Activated effector memory CD4-positive, alpha-beta T cell treated with Interleukin-2 at 50 U/mL for 16 hours (primary cell): ENCODE measurements at regions not wholly inside any gene's neighbourhood (a gene's known extent, or its start where the extent isn't known, plus 50 kb on each side); places are given as distances from the start of the nearest gene placed in this dataset.
"Not testable (repeated sequence)": the region's sequence is repeated elsewhere in the genome, so short reads cannot be mapped to it uniquely, and the experiment has no call there.

ENCODE experiments used
- DNase-seq: peaks from one replicate; pipeline ENCODE4 v3.0.0-alpha.2; 2020

DNA sequence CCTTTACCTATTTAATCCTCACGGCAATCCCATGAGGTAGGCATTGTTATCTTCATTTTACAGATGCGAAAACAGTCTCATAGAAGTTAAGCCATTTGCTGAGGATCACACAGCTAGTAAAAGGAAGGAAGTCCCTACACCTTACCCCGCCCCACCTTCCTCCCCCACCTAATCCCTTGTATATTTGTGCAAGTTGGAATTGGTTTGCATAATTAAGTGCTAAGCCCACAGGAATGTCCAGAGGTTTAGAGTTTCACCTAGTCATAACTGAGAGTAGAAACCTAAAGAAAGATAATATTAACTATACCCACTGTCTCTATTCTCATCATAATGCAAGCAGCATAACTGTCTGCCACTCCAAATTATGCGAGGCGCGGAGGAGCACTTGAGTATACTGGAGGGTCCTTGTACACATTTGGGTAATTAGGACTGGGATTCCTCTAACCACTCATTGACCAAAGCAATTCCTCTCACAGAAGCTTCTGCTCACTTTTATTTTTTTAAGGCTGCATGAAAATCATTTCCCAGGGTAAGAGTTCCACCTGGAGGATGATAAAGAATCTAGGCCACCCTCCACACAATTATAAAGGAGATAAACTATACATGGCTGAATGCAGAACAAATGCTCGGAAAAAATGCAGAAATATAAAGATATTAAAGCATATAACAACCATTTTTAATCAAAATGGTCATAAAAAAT is 199.9 kb downstream of the FAM181B start:
- no peak for DNase-seq

GRCh38 chr11:82529936-82530335 is 203.7 kb downstream of the FAM181B start:
- no peak for DNase-seq

- no peak for DNase-seq
These were observed 206.5 kb downstream of the FAM181B start for GRCh38 chr11:82527081-82527584.

DNA sequence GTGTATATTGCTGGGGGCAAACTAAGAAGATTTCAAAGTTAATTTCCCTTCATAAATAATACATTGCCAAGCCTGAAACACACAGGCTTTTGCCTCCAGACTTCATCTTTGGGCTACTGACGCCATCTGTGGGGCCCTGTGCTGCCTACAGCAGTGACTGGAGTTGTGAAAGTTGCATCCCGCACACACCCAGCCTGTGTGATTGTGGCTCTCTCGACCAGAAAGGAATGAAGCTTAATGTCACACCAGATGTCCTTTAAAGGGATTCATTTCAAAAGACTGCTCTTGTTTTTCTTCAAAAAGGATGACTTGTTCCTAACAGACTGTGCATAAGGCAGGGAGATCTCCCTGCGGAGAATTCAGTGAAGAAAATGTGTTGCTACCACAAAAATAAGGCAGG is 210.5 kb downstream of the FAM181B start:
- DNase-seq: no peak

- DNase-seq: no peak
These were observed 212.2 kb downstream of the FAM181B start for GRCh38 chr11:82521427-82521826.

DNA sequence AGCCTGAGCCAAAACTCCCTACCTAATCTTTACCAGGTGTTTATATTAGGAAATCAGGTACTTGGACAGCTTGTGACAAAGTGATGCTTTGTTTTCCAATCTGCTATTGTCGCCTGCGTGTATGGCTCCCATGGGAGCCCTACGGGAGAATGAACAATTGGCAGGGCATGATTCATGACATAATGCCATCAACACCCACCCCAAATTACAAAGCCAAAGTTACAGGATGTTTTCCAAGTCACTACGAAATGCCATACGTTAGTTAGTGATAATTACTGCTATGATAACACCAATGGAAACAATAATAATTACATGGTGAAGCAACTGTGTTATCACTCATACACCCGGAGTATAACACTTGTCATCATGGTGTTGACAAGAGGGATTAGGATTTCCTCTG is 226.4 kb downstream of the FAM181B start:
- no peak for DNase-seq

DNA sequence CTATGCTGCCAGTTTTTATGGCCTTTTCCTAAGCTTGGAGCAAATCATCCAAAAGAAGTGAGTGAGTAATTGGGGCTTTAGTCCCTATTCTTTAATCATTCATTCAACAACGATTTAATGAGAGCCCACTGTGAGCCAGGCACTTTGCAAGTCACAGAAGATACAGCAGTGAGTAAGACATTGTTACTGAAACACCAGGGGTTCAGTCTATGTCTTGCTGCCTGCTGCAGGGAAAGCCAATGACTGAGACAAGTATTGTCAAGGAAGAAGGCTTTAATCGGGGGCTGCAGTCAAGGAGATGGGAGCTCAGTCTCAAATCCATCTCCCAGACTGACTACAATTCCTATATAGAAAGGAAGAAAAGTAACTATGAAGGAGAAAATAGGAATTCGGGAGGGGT is 228.3 kb downstream of the FAM181B start:
- no peak for DNase-seq

DNA sequence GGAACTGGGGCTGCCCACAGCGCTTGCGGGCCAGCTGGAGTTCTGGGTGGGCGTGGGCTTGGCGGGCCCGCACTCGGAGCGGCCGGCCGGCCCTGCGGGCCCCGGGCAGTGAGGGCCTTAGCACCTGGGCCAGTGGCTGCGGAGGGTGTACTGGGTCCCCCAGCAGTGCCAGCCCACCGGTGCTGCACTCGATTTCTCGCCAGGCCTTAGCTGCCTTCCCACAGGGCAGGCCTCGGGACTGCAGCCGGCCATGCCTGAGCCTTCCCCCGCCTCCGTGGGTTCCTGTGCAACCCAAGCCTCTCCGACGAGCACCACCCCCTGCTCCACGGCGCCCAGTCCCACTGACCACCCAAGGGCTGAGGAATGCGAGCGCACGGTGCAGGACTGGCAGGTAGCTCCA is 232.5 kb downstream of the FAM181B start:
- not testable (repeated sequence) for DNase-seq

- no peak for DNase-seq
These were observed 238.7 kb downstream of the FAM181B start for GRCh38 chr11:82494988-82495432.

GRCh38 chr11:82474876-82475275 is 258.8 kb downstream of the FAM181B start:
- no peak for DNase-seq

DNA sequence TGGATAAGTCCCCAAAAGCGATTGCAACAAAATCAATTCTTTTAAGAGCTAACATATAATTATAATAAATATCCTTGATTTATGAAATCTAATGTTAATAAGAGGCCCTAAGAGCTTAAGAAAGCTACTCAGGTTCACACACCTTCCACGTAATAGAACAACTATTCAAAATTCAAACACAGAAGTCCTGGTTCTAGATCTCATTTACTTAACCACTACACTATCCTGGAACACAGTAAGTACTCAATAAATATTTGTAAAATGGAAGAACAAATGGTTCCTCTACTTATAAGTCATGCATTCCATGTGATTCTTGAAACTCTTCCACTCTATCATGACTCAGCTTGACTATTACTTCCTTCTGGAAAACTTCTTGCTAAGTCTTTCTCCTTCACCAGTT is 268.2 kb downstream of the FAM181B start:
- DNase-seq: no peak

DNA sequence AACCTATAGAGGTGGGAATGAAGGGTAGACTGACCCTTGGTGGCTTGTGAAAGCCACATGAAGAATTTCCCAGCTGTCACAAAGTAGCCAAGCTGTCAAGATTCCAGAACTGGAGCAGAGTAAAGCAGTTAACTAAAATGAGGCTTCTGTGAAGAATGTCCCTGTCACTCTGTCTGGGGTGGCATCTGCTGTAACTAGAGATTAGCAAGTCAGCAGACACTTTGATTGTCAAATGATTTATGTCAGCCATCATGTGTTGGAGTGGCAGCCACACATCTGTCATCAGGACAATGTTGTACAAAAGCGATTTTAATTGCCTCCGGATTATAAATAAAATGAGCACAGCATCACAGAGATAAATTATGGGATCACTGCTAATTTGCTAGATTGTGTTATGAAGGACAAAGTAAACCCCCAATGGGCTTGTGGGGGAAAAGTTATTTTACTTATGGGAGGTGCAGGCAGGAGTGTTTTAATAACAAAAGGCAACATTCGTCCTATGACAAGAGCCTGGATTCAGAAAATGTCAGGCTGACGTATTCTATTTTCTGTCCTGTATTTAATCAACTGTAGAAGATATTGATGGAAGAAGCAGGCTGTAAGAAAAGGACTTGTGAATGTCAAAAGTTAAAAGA is 270.9 kb downstream of the FAM181B start:
- DNase-seq: no peak

- DNase-seq: no peak
These were observed 274.9 kb downstream of the FAM181B start for GRCh38 chr11:82458761-82459160.

GRCh38 chr11:82458147-82458546 is 275.5 kb downstream of the FAM181B start:
- DNase-seq: no peak

- no peak for DNase-seq
These were observed 282.7 kb downstream of the FAM181B start for GRCh38 chr11:82450996-82451395.

DNA sequence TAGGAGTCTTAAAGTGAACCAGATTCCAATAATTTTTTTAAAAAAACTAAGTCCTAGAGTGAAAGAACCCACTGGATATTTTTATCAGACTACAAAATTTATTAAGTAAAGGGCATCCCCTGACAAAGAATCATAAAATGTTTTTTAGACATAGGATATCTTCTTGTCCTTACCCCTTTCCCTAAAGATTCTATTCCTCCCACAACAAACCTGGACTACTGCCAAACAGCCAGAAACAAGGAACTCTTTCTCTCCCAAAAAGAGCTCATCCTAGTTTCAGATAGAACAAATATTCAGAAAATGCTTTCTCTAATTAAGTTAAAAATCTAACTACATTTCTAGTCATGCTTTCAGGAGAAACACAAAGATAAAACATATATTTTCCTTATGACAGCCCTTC is 327.1 kb downstream of the FAM181B start:
- DNase-seq: no peak

DNA sequence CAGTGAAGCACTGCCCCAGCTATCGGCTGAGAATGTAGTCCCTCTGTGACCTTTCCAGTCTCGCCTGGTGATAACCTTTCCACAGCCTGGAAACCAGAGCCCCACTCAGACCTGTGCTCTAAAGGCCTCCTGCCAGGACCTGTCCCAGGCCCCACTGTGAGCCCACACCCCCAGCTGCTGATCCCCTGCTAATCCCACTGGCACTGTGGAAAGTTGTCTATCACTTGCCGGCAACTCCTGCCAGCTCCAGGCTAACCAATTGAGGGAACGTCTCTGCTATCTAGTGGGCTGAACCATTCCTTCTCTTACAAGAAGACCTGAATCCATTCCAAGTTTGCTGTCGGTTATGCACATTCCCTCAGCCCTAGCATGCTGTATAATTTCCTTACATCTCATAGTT is 328.2 kb downstream of the FAM181B start:
- DNase-seq: no peak

DNA sequence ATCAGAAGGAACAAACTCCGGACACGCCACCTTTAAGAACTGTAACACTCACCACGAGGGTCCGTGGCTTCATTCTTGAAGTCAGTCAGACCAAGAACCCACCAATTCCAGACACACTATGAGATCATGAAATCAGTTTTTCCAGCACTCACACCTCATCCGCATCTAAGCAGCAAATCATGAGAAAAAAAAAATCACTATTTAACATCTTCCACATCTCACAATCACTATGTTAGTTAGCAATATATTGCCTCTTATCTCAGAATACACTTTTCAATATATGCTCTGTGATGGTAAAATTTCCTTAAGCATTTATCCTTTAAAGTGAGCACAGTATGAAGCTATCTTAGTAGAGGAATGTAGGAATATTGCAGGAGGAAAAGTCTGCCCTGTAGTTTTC is 328.7 kb downstream of the FAM181B start:
- no peak for DNase-seq

GRCh38 chr11:82403640-82404305 is 329.9 kb downstream of the FAM181B start:
- DNase-seq: no peak

- DNase-seq: no peak
These were observed 335.3 kb downstream of the FAM181B start for GRCh38 chr11:82398300-82398815.

DNA sequence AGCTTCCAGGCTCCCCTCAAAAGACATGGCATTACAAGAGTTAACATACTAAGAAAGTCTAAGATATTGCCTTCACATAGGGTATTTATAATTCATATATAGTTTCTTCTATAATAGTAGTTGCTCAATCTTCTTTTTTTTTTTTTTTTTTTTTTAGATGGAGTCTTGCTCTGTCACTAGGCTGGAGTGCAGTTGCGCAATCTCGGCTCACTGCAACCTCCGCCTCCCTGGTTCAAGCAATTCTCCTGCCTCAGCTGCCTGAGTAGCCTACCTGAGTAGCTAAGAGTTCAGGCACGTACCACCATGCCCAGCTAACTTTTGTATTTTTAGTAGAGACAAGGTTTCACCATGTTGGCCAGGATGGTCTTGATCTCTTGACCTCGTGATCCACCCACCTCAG is 337.0 kb downstream of the FAM181B start:
- not testable (repeated sequence) for DNase-seq

DNA sequence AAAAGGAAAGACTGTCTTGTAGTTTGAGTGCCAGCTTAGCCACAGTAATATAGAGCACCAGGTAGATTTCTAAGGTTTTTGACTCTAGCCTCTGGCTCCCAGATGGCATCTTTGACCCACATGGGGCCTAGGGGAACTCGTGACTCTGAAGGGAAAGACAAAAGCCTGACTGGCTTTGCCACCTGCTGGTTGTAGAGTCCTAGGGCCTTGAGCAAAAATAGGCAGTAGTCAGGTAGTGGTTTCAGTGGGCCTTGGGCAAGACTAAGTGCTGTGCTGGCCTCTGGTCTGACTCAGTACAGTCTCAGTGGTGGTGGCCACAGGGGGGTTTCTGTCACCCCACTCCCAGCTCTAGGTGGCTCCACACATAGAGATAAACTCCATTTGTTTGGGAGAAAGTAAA is 349.4 kb downstream of the FAM181B start:
- DNase-seq: no peak

- no peak for DNase-seq
These were observed 359.7 kb downstream of the FAM181B start for GRCh38 chr11:82373781-82374542.
